Adrenal gland (tissue), 5 donors: ENCODE measurements at regions not wholly inside any gene's neighbourhood (a gene's known extent, or its start where the extent isn't known, plus 50 kb on each side); places are given as distances from the start of the nearest gene placed in this dataset.

ENCODE experiments used
- CTCF ChIP-seq, 6 experiments: fragments of 450-650 bp in 4 of 6; fragments of 200-600 bp in 2 of 6; sonication (generic) in 1 of 6; IDR thresholded peaks; 1 replicate in 5 of 6; 2 replicates in 1 of 6; pipeline versions ENCODE4 v1.5.1 to v1.8.0; 2016 to 2021; ENCODE audit warnings: antibody characterized with exemption in 6 of 6, mild to moderate bottlenecking in 2 of 6, moderate library complexity in 1 of 6
- POLR2A ChIP-seq, 2 donors: fragments of 450-650 bp; IDR thresholded peaks; one replicate each; pipeline ENCODE4 v1.6.1; 2017; ENCODE audit warnings: antibody characterized with exemption in 2 of 2, mild to moderate bottlenecking in 2 of 2, moderate library complexity in 1 of 2
- donor health status: DM: no; HTN: no; CAD: no.

DNA sequence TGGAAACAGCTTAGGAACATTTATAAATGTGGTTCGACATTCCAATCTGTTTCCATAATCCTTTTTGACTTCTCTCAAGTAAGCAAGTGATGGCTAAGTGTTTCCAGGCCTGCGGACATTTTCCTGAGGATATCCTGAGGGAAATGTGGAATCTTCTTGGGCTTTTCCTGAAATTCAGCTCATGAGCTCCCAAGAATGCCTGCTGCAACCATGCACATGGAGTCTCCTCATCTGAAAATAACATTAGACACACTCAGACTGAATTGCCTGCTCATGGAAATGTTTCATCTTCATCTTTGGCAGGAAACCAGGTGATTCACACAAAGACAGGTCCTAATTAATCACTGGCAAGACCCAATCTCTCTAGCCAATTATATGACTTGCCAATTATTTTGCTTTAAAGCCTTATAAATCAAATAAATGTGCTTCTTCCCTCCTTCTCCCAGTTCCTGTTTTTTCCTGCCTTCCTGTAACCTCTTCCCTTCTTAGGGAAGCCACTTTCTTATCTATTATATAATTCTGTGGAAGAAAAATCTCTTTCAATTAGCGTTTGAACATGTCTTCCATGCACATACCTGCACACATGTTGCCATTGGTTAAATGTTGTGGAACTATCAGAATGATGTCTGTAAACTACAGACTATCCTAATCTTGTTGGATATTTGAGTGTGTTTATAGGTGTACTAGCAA lies 104.6 kb upstream of the MXRA5 start:
- TF ChIP-seq CTCF (IDR thresholded peaks at IDR 0.05) (no peak), POLR2A (IDR thresholded peaks at IDR 0.05) (no peak)
